Suprapubic skin (tissue), 4 donors: ENCODE measurements at regions not wholly inside any gene's neighbourhood (a gene's known extent, or its start where the extent isn't known, plus 50 kb on each side); places are given as distances from the start of the nearest gene placed in this dataset.
A peak's percentile ranks its signal among the peaks of the same experiment; 100 is the strongest.

Experiments used
- DNase-seq, 2 donors: peaks; one replicate each; pipeline ENCODE4 v3.0.0-alpha.2; 2019; ENCODE audit warnings: low spot score in 2 of 2
- H3K27ac ChIP-seq: fragments of 200-600 bp; sonication (generic); one replicate; pipeline ENCODE4 v1.5.1; 2019
- H3K27me3 ChIP-seq: fragments of 200-600 bp; sonication (generic); one replicate; pipeline ENCODE4 v1.5.1; 2019
- H3K36me3 ChIP-seq: fragments of 200-600 bp; sonication (generic); one replicate; pipeline ENCODE4 v1.5.1; 2019
- H3K4me1 ChIP-seq: fragments of 200-600 bp; sonication (generic); one replicate; pipeline ENCODE4 v1.5.1; 2019
- H3K4me3 ChIP-seq: fragments of 200-600 bp; sonication (generic); one replicate; pipeline ENCODE4 v1.5.1; 2019; ENCODE audit warnings: mild to moderate bottlenecking
- H3K9me3 ChIP-seq: fragments of 200-600 bp; sonication (generic); one replicate; pipeline ENCODE4 v1.5.1; 2019
- CTCF ChIP-seq, 2 donors: fragments of 200-600 bp in 1 of 2; fragments of 450-650 bp in 1 of 2; sonication (generic) in 1 of 2; IDR thresholded peaks; one replicate each; pipeline ENCODE4 v1.5.1; 2016 to 2019; ENCODE audit warnings: antibody characterized with exemption in 2 of 2, mild to moderate bottlenecking in 1 of 2, moderate library complexity in 1 of 2
- EP300 ChIP-seq: sonication (generic); formaldehyde crosslinking; IDR thresholded peaks from one replicate; pipeline ENCODE4 v1.6.1; 2017; ENCODE audit warnings: antibody characterized with exemption
- POLR2A ChIP-seq, 2 donors: fragments of 450-650 bp; IDR thresholded peaks; one replicate each; pipeline ENCODE4 v1.6.1; 2017; ENCODE audit warnings: antibody characterized with exemption in 2 of 2, mild to moderate bottlenecking in 2 of 2, moderate library complexity in 2 of 2
- POLR2AphosphoS5 ChIP-seq, 3 donors: sonication (generic); formaldehyde crosslinking; IDR thresholded peaks; one replicate each; pipeline ENCODE4 v1.6.1; 2017; ENCODE audit warnings: antibody characterized with exemption in 3 of 3
- WGBS: methylation state at CpG from one replicate; pipeline ENCODE4 v1.1.5; 2018; 5-methylcytosine and 5-hydroxymethylcytosine counted together

- peak in 1 of 2 donors; percentile 5 for DNase-seq
- Histone ChIP-seq H3K27ac (no peak overlapping the region), H3K4me3 (no peak overlapping the region), H3K36me3 (no peaks in the 10 kb centered on the region), H3K4me1 (no peaks in the 10 kb centered on the region), H3K27me3 (no peaks in the 10 kb centered on the region), H3K9me3 (peaks cover 55% of the 10 kb centered on the region)
- 27% methylated on average over 1 of the region's 1 CpG for WGBS
- TF ChIP-seq POLR2A (IDR thresholded peaks at IDR 0.05) = no peak
- TF ChIP-seq CTCF (IDR thresholded peaks at IDR 0.05) = no peak
- no peak for TF ChIP-seq POLR2AphosphoS5 (IDR thresholded peaks at IDR 0.05)
- TF ChIP-seq EP300 = no peak
Observed at GRCh38 chr19:27660428-27660827, 1552.5 kb downstream of the UQCRFS1 start.

GRCh38 chr19:27657271-27658051 lies 1555.5 kb downstream of the UQCRFS1 start:
- DNase-seq = peak; percentile 20 to 43
- whole genome bisulfite sequencing = 91% methylated on average over 10 of the region's 10 CpGs
- Histone ChIP-seq H3K4me1 (no peaks in the 10 kb centered on the region), H3K9me3 (peaks cover 55% of the 10 kb centered on the region), H3K4me3 (no peak overlapping the region), H3K27me3 (no peaks in the 10 kb centered on the region), H3K27ac (no peak overlapping the region), H3K36me3 (no peaks in the 10 kb centered on the region)
- TF ChIP-seq CTCF (IDR thresholded peaks at IDR 0.05) (no peak), POLR2A (IDR thresholded peaks at IDR 0.05) (no peak), POLR2AphosphoS5 (IDR thresholded peaks at IDR 0.05) (no peak), EP300 (no peak)

DNA sequence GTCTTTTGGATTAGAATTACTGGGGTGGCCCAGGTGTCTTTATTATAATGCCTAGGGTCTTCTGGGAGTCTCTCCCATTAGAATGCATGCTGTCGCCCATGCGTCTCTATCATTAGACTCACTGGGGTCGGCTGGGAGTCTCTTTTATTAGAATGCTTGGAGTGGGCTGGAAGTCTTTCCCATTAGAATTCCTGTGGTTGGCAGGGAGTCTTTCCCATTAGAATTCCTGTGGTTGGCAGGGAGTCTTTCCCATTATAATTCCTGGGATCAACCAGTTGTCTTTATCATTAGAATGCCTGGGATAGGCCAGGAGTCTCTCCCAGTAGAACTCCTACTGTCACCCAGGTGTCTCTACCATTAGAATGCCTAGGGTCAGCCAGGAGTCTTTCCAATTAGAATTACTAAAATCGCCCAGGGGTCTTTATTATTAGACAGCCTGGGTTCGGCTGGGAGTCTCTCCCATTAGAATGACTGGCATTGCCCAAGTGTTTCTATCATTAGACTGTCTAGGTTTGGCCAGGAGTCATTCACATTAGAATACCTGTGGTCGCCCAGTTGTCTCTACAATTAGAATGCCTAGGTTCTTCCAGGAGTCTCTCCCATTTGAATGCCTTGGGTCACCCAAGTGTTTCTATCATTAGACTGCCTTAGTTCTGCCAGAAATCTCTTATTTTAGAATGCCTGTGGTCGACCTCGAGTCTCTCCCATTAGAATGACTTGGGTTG lies 1558.5 kb downstream of the UQCRFS1 start:
- Histone ChIP-seq H3K27me3 (no peaks in the 10 kb centered on the region), H3K9me3 (peaks cover 44% of the 10 kb centered on the region), H3K4me3 (no peak overlapping the region), H3K36me3 (no peaks in the 10 kb centered on the region), H3K27ac (no peak overlapping the region), H3K4me1 (no peaks in the 10 kb centered on the region)
- WGBS = 70% methylated on average over 8 of the region's 8 CpGs
- TF ChIP-seq POLR2AphosphoS5 (IDR thresholded peaks at IDR 0.05) (no peak), CTCF (IDR thresholded peaks at IDR 0.05) (no peak), POLR2A (IDR thresholded peaks at IDR 0.05) (no peak)
- no peak for DNase-seq

DNA sequence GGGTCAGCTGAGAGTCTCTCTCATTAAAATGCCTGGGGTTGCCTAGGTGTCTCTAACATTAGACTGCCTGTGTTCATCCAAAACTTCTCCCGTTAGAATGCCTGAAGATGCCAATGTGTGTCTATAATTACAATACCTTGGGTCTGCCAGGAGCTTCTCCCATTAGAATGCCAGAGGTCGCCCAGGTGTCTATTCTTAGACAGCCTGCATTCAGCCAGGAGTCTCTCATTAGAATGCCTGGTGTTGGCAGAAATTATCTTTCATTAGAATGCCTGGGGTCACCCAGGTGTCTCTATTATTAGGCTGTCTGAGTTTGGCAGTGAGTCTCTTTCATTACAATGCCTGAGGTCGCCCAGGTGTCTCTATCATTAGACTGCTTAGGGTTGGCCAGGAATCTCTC lies 1560.2 kb downstream of the UQCRFS1 start:
- Histone ChIP-seq H3K27ac (no peak overlapping the region), H3K27me3 (no peaks in the 10 kb centered on the region), H3K4me1 (no peaks in the 10 kb centered on the region), H3K36me3 (no peaks in the 10 kb centered on the region), H3K4me3 (no peak overlapping the region), H3K9me3 (peaks cover 33% of the 10 kb centered on the region)
- TF ChIP-seq EP300 = no peak
- TF ChIP-seq POLR2A (IDR thresholded peaks at IDR 0.05) = no peak
- no peak for TF ChIP-seq CTCF (IDR thresholded peaks at IDR 0.05)
- TF ChIP-seq POLR2AphosphoS5 (IDR thresholded peaks at IDR 0.05) = no peak
- WGBS = 45% methylated on average over 3 of the region's 3 CpGs
- no peak for DNase-seq

- WGBS = 61% methylated on average over 7 of the region's 8 CpGs
- Histone ChIP-seq H3K9me3 (peaks cover 33% of the 10 kb centered on the region), H3K36me3 (no peaks in the 10 kb centered on the region), H3K4me3 (no peak overlapping the region), H3K27me3 (no peaks in the 10 kb centered on the region), H3K4me1 (no peaks in the 10 kb centered on the region), H3K27ac (no peak overlapping the region)
- TF ChIP-seq POLR2AphosphoS5 (IDR thresholded peaks at IDR 0.05) (no peak), POLR2A (IDR thresholded peaks at IDR 0.05) (no peak), EP300 (no peak), CTCF (IDR thresholded peaks at IDR 0.05) (no peak)
- peak in 1 of 2 donors; percentile 17 for DNase-seq
Observed at GRCh38 chr19:27652281-27652680, 1560.7 kb downstream of the UQCRFS1 start.
